EH (cell line): ENCODE measurements at regions not wholly inside any gene's neighbourhood (a gene's known extent, or its start where the extent isn't known, plus 50 kb on each side); places are given as distances from the start of the nearest gene placed in this dataset.
"Not testable (repeated sequence)": the region's sequence is repeated elsewhere in the genome, so short reads cannot be mapped to it uniquely, and the experiment has no call there.

ENCODE experiments used
- DNase-seq: peaks from one replicate; pipeline ENCODE4 v3.0.0-alpha.2; 2015; ENCODE audit warnings: low read depth

DNA sequence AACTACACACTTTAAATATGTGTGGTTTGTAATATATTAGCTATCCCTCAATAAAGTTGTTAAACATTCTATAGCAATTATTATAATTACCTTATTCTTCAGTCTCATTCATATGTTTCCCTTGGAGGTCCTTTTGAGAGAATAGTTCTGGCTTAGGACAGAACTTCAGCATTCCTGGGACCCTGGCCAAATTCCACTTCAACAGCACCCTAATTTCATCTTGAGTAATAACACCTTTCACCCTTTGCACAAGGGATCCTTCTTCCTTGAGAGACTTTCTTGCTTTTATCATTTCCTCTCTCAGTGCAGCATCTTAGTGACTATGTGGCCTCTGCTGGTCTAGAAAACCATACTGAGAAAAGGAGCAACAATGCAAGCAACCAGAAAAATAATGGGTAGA lies 255.9 kb downstream of the C11orf87 start:
- no peak for DNase-seq

DNA sequence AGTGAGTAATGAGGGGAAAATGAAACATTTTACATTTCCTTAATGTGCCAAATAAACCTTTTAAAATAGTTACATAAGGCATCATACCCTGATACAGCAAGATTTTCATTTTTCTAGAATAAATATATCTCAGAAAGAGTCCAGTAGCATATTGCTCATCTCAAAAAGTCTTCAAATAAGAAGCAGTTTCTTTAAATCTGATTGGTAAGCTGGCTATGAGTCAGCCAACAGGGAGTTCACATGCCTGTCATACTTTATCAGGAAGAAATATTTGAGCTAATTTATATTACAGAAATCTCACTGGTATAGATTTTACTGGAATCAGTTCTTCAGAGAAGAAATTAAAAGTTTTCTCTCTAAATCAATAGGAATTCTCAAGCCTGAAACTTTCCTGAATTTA lies 258.1 kb downstream of the C11orf87 start:
- peak; percentile 8 for DNase-seq

DNA sequence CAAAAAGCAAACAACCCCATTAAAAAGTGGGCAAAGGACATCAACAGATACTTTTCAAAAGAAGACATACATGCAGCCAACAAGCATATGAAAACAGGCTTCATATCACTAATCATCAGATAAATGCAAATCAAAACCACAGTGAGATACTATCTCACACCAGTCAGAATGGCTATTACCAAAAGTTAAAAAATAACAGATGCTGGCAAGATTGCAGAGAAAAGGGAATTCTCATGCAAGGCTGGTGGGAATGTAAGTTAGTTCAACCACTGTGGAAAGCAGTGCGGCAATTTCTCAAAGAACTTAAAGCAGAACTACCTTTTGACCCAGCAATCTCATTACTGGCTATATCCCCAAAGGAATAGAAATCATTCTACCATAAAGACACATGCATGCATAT lies 260.8 kb downstream of the C11orf87 start:
- DNase-seq = not testable (repeated sequence)

DNA sequence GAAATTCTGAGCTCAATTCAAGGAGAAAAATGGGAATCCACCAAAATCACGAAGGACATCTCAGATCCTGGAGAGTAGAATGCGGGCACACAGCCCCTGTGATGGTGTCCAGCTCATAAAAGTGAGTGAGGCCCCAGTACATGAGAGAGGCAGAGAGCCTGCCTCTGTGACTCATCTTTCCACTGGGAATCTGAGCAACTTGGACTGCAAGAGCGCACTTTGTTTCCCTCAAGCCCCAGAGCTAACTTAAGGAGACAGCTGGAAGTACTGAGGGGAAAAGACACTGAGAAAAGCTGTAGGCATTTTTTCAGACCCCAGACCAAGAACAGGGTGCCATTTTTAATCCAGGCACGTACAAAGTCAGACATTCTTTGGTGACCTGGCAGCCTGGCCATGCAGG lies 273.7 kb downstream of the C11orf87 start:
- DNase-seq = peak; percentile 27

DNA sequence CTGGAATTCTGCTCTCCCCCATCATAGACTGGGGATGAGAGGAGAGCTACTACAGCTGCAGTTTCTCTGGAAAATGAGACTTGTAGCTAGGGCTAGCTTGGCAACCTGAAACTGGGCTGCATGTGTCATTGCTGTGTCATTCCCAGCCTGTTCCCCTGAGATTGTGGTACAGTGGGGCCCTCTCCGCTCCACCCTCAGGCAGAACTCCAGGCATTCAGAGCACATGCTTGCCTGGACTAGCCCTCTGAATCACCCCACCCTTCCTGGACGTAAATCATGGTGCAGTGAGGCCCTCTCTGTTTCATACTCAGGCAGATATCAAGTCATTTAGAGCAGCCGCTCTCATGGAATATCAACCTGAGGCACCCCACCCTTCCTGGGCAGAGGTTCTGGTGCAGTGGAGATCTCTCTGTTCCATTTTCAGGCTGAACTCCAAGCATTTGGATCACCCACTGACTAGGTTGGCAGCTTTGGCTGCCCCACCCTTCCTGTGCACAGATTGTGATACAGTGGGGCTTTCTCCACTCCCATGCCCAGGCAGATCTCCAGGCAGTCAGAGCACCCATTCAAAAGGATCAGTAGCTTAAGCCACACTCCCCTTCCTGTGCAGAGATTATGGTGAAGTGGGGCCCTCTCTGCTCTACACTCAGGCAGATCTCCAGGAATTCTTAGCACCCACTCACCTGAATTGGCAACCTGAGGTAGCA lies 274.4 kb downstream of the C11orf87 start:
- DNase-seq = peak; percentile 14

DNA sequence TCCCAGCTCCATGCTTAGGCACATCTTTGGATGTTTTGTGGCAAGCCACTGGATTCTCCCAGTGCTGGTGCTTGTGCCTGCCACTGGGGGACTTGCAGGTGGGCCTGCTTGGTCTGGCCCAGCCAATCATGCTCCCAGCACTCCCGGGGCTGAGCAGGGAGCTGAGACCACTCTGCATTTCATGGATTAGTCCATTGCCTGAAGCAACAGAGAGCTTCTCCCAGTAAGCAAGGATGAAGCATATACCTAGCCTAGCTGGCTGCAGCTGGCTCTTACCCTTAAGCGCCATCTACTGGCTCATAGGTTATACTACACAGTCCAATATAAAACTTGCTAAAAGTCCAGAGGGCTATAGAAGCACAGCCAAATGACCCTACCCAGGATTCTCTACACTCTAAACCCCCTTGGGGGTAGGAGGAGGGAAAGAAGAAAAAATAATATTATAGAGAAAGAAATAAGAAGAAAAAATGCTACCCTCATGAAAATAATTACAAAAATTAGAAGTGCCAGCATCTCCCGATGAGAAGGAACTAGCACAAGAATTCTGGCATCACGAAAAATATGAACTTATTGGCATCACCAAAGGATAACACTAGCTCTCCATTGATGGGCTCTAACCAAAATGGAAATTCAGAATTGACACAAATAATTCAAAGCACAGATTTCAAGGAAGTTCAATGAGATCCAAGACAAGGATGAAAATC lies 275.3 kb downstream of the C11orf87 start:
- peak; percentile 55 for DNase-seq

DNA sequence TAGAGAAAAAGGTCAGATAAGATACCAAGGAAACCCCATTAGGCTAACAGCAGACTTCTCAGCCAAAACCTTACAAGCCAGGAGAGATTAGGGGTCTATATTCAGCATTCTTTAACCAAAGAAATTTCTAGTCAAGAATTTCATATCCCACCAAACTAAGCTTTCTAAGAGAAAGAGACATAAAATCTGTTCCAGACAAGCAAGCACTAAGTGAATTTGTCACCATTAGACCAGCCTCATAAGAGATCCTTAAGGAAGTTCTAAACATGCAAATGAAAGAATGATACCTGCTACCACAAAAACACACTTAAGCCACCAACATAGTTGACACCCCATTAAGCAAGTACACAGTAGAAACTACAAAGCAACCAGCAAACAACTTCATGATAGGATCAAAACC lies 276.2 kb downstream of the C11orf87 start:
- no peak for DNase-seq

DNA sequence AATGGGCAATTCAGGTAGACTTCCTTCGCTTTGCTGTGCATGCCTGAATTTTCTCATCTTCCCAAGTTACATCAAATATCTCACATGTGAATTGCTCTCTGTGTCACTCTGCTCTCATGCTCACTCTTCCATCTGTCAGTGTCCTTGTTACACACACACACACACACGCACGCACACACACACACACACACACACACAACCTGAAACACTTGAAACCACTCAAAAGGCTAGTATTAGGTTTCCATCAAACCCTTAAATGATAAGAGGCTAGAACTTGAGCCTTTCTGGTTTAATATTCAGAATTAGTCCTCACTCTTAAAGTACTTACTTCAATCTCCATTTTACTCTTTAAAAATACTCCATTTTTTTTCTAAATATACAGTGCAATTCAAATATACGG lies 282.4 kb downstream of the C11orf87 start:
- no peak for DNase-seq

DNA sequence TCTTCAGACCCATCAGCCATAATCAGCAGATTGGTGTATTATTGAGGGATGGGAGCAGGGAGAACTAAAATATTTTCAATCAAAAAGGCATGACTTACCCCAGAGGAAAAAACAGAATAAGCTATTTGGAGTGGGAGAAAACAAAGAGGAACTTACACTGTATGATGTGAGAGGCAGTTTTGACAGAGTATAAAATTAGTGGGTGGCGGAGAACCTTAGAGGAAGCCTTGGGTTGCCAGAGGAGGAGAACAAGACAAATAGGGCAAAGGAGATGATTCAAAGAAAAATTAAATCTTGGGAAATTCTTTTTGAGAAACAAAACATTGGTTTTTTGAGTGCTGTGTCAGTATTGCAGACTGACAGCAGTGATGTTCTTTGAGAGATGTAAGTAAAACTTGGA lies 285.0 kb downstream of the C11orf87 start:
- no peak for DNase-seq

DNA sequence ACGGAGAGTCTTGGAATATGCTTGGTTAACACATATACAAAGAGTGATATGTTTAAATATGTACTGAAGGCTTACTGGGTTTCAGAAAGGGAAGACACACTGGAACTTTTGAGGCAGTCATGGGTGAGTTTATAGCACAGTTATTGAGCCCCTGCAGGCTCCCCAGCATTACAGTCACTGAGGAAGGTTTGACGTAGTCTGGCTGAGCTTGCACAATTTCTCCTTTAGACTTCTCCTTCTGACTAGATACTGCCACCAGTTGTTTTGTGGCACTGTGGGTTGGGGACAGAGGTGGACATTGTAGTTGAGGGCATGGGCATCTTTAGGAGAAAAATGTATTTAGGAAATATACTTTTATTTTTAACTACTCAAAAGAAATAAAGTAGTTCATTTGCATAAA lies 285.4 kb downstream of the C11orf87 start:
- DNase-seq = no peak

DNA sequence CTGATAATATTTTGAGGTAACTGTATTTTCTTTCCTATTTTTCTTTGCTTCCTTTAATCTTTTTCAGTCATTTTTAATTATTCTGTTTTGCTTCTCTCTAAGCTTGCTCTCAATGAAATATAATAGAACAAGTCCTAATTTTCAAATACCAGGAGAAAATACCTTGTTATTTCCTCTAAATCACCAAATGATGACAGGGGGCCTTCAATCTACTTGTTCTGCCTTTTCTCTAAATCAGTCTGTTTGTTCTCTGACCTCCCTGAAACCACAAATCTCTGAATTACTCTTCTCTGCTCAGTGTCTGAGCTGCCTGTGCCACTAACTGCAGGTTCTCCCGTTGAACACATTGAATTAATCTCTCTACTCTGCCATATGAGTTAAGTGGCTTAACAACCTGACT lies 286.2 kb downstream of the C11orf87 start:
- no peak for DNase-seq

DNA sequence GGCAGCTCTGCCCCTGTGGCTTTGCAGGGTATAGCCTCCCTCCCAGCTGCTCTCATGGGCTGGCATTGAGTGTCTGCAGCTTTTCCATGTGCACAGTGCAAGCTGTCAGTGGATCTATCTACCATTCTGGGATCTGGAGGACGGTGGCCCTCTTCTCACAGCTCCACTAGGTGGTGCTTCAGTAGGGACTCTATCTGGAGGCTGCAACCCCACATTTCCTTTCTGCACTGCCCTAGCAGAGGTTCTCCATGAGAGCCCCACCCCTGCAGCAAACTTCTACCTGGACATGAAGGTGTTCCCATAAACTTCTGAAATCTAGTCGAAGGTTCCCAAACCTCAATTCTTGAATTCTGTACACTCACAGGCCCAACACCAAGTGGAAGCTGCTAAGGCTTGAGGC lies 292.5 kb downstream of the C11orf87 start:
- not testable (repeated sequence) for DNase-seq

DNA sequence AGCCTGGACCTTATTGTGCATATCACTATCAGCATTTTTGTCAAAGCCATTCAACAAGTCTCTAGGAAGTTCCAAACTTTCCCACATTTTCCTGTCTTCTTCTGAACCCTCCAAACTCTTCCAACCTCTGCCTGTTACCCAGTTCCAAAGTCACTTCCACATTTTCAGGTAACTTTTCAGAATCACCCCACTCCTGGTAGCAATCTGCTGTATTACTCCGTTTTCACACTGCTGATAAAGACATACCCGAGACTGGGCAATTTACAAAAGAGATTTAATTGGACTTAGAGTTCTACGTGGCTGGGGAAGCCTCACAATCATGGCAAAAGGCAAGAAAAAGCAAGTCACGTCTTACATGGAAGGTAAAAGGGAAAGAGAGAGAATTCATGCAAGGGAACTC lies 293.4 kb downstream of the C11orf87 start:
- not testable (repeated sequence) for DNase-seq

DNA sequence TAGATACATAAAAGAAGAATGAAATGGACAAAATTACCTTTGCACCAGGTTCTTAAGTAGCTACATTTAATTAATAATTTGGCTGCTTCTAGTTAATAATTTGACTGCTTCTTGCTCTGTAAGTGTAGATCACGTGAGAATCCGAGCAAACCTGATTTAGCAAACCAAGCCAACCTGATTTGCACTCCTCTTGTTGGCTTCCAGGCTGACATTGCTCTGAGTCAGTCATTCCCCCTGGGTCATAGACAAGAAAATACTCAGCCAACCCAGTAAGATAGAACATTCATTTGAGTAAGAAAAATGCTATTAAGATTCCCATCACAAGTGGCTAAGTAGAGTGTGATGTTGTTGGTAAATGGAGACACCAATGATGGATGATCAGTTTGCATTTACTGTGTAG lies 304.1 kb downstream of the C11orf87 start:
- no peak for DNase-seq

DNA sequence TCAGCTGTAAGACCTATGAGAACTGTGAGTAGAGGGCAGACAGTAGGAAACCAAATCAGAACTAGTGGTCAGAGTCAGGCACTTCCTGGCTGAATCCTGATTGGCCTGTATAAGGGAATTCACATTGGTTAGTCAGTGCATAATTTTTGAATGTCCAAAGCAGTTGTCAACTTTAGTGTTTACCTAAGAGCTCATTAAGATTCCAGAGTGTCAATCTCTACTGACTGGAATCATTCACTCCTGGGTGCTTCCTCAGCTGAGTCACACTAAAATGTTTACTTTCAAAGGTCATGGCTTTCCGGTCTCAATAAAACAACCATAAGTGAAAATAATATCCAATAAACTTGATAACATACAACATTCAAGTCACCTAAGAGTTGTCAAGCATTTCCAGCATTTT lies 306.1 kb downstream of the C11orf87 start:
- peak; percentile 11 for DNase-seq

DNA sequence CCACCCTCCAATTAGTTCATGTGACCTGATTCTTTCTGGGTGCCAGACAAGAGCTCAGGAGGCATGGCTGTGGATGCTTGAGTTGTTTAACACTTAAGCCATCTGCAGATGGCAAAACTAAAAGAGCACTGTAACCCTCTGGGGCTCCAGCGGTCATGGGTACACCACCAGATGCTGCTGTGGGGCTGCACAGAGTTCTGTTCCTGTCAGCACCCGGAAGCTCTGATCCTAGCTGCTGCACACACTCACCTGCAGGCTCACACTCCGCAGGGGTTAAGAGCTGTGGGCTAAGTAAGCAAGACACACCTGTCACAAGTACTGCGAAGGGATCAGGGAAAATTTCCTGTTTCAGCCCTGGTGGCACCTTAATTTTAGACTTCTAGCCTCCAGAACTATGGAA lies 307.8 kb downstream of the C11orf87 start:
- DNase-seq = no peak

DNA sequence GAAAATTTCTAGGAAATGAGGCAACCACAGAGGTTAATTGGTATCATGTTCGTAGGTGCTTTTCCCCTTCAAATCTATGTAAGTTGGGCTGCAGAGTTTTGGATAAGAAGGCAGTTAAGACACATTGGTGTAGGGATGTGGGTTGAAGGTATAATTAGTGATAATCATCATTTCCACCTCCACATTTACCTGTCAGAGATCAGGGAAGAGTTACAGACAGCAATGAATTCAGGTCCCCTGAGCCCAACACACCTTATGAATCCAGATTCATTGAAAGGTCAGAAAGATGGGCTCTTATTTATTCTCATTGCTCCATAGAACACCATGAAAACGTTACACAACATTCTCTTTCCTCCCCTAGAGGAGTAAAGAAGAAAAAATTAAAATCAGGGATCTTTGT lies 308.7 kb downstream of the C11orf87 start:
- DNase-seq = no peak

DNA sequence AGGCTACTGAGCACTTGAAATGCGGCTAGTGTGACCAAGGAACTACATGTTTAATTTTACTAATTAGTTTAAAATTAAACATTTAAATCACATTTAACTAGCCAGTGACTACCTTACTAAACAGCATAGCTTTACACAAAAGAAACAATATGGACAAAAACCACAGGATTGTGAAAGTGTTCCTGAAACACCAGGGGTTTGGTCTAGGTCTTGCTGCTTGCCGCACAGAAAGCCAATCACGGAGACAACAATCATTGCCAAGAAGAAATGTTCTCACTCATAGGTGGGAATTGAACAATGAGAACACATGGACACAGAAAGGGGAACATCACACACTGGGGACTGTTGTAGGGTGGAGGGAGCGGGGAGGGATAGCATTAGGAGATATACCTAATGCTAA lies 309.5 kb downstream of the C11orf87 start:
- DNase-seq = no peak

DNA sequence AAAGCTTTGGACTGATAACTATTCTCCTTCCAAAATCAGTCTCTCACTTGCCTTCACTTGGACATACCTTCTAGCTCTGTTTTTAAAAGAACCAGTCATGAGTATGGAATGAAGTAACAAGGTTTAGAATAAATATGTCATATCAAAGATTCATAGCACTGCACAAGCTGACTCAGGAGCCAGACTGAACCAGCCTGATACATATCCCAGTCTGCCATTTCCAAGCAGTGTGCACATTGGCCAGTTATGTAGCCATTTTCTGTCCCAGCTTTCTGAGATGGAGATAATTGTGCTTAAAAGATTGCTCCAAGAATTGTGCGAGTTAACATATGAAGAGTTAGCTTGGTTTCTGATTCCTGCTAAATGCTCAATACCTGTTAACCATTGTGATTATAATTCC lies 311.3 kb downstream of the C11orf87 start:
- DNase-seq = peak; percentile 12

DNA sequence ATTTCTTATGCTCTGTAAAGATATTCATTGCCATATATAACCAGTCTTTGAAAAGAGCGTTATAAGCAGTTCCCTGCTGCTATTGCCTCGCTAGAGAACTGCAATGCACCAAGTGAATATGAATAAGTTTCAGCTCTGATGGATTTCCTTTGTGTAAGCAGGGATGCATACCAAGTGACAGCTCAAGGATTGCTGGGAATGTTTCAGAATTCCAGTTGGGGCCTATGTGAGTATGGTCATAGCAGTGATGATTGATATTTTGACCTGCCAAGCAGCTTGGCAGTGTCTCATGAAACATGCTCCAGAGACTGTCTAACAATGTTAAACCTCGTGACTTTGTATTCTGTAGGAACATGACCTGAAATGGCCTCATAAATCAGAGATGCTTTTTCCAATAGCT lies 312.6 kb downstream of the C11orf87 start:
- peak; percentile 12 for DNase-seq

DNA sequence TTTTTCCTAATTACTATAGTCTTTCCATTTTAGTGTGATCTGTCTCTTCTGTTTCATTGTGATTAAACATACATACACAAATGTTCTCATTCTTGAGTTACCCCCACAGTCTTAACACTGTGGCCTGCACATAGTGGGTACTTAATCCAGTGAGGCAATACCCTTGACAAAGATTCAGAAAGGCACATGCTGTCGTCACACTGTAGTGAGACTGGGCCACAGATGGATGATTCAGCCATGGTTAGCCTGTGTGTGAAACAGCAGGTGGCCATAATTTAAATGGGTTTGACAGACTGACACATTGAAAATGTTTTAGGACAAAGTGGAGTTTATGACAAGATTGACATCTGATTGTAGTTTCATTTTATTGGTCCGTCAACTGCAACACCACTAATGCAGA lies 313.1 kb downstream of the C11orf87 start:
- no peak for DNase-seq

DNA sequence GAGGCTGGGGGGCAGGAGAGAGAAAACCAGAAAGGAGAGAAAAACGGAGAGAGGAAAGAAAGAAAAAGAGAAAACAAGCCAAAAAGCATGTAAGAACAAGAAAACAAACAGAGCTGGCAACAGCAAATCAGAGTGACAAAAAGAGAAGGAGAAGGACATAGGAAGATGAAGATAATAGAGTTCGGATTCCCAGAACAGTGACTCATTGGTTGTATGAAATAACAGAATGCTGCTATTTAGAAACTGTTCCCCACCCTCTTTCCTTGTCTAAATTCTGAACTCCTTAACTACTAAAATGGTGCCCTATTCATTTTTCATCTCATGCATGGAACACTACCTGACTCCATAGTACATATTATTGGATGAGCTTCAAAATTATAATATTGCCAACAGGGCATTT lies 317.4 kb downstream of the C11orf87 start:
- no peak for DNase-seq

DNA sequence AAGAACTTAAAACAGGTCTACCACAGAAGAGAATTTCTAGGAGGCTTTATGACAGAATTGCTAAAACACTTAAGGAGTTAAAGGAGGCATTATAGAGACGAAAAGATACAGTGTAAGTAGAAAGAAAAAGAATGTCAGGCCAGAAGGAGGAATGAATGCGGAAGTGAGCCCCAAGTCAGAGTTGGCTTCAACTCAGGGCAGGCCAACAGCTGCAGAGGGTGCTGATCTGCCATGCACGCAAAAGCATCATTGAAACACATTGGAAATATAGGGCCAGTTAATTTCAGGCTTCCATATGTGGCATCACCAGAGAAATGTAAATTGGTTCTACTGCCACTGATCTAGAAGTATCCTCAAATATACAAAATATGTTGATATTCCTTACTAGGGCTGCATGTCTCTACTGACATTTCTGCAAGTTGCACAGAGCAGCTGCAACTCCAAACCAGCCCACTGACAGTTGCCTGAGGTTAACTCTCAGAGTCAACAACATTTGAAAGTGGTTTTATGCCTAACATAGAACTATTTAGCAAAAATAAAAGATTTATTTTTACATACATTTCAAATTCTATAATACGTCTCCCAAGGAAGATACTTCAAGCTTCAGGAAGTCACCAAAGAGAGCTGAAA lies 324.1 kb downstream of the C11orf87 start:
- no peak for DNase-seq
